GM23338 (cell line): ENCODE measurements at regions not wholly inside any gene's neighbourhood (a gene's known extent, or its start where the extent isn't known, plus 50 kb on each side); places are given as distances from the start of the nearest gene placed in this dataset.

ENCODE experiments used
- ATAC-seq: fragments of 200-7000 bp; cut with Tn5 transposase; 3 replicates; pipeline ENCODE4 v1.9.1; 2020
- DNase-seq: peaks from one replicate; pipeline ENCODE4 v3.0.0-alpha.2; 2015; ENCODE audit warnings: low spot score
- H2AFZ ChIP-seq: fragments of 200-600 bp; sonication (generic); 2 replicates; pipeline ENCODE4 v1.8.0; 2016; ENCODE audit warnings: antibody characterized with exemption, mild to moderate bottlenecking, moderate library complexity
- H3F3A ChIP-seq: fragments of 200-600 bp; sonication (generic); replicated peaks from 2 replicates; pipeline ENCODE4 v1.8.0; 2017; ENCODE audit warnings: antibody characterized with exemption, mixed run types, low read depth
- H3K27ac ChIP-seq: fragments of 200-600 bp; sonication (generic); 2 replicates; pipeline ENCODE4 v1.6.1; 2016; ENCODE audit warnings: low read depth
- H3K27me3 ChIP-seq: fragments of 200-600 bp; sonication (generic); 2 replicates; pipeline ENCODE4 v1.8.0; 2016; ENCODE audit warnings: mild to moderate bottlenecking, mixed run types, moderate library complexity; ENCODE audit not compliant: insufficient read depth
- H3K36me3 ChIP-seq: fragments of 200-600 bp; sonication (generic); 2 replicates; pipeline ENCODE4 v1.8.0; 2016; ENCODE audit warnings: mild to moderate bottlenecking; ENCODE audit not compliant: insufficient read depth
- H3K4me1 ChIP-seq: fragments of 200-600 bp; sonication (generic); 2 replicates; pipeline ENCODE4 v1.8.0; 2016; ENCODE audit warnings: mild to moderate bottlenecking, moderate library complexity; ENCODE audit not compliant: insufficient read depth
- H3K4me2 ChIP-seq: fragments of 200-600 bp; sonication (generic); 2 replicates; pipeline ENCODE4 v1.7.1; 2017; ENCODE audit warnings: mixed run types
- H3K4me3 ChIP-seq: fragments of 200-600 bp; sonication (generic); 2 replicates; pipeline ENCODE4 v1.6.1; 2016; ENCODE audit warnings: mixed run types
- H3K79me2 ChIP-seq: fragments of 200-600 bp; sonication (generic); replicated peaks from 2 replicates; pipeline ENCODE4 v1.8.0; 2017; ENCODE audit warnings: mild to moderate bottlenecking; ENCODE audit not compliant: insufficient read depth
- H3K9me2 ChIP-seq: fragments of 200-600 bp; sonication (generic); 2 replicates; pipeline ENCODE4 v1.8.0; 2017; ENCODE audit not compliant: insufficient read depth
- H4K20me1 ChIP-seq: fragments of 200-600 bp; sonication (generic); replicated peaks from 2 replicates; pipeline ENCODE4 v1.8.0; 2017; ENCODE audit warnings: mild to moderate bottlenecking; ENCODE audit not compliant: insufficient read depth
- H3K27ac Mint-ChIP-seq: 2 replicates; pipeline ENCODE4 v1.8.0; 2020; ENCODE audit warnings: inconsistent platforms, mild to moderate bottlenecking, moderate library complexity, mixed read lengths
- H3K27me3 Mint-ChIP-seq: 3 replicates; pipeline ENCODE4 v1.8.0; 2022; ENCODE audit warnings: low read depth, mild to moderate bottlenecking, moderate library complexity, mixed read lengths, inconsistent platforms; ENCODE audit not compliant: insufficient read depth, poor library complexity
- H3K36me3 Mint-ChIP-seq: 3 replicates; pipeline ENCODE4 v1.8.0; 2021; ENCODE audit warnings: low read depth, mild to moderate bottlenecking, inconsistent platforms, moderate library complexity, mixed read lengths
- H3K4me1 Mint-ChIP-seq: 3 replicates; pipeline ENCODE4 v1.8.0; 2020; ENCODE audit warnings: mild to moderate bottlenecking, inconsistent platforms, mixed read lengths
- H3K4me3 Mint-ChIP-seq: 3 replicates; pipeline ENCODE4 v1.8.0; 2021; ENCODE audit warnings: moderate library complexity, mild to moderate bottlenecking, inconsistent platforms, mixed read lengths
- H3K9me3 Mint-ChIP-seq: 3 replicates; pipeline ENCODE4 v1.8.0; 2020; ENCODE audit warnings: moderate library complexity, mild to moderate bottlenecking, inconsistent platforms, mixed read lengths
- CREB1 ChIP-seq: fragments of 250-450 bp; sonication (Bioruptor Pico); IDR thresholded peaks from 2 replicates; pipeline ENCODE4 v1.5.0; 2020; ENCODE audit warnings: low read depth, mild to moderate bottlenecking, moderate library complexity
- CTCF ChIP-seq, 2 experiments: fragments of 200-600 bp in 1 of 2; sonication (generic) in 1 of 2; conservative IDR thresholded peaks; 2 replicates each; pipeline versions ENCODE4 v1.5.1 to v1.6.1; 2016 to 2017; ENCODE audit warnings: antibody characterized with exemption in 2 of 2, low read depth in 2 of 2, mild to moderate bottlenecking in 2 of 2, moderate library complexity in 1 of 2
- ETS1 ChIP-seq: IDR thresholded peaks from 2 replicates; pipeline ENCODE4 v1.6.1; 2016; ENCODE audit warnings: antibody characterized with exemption
- EZH2 ChIP-seq: fragments of 200-600 bp; sonication (generic); IDR thresholded peaks from one replicate; pipeline ENCODE4 v1.8.0; 2017; ENCODE audit warnings: antibody characterized with exemption, mild to moderate bottlenecking, low read depth; ENCODE audit not compliant: unreplicated experiment
- EZH2phosphoT487 ChIP-seq: fragments of 200-600 bp; sonication (generic); IDR thresholded peaks from one replicate; pipeline ENCODE4 v1.8.1; 2018; ENCODE audit warnings: antibody characterized with exemption; ENCODE audit not compliant: unreplicated experiment
- JUNB ChIP-seq: IDR thresholded peaks from one replicate; pipeline ENCODE4 v1.6.1; 2016; ENCODE audit warnings: antibody characterized with exemption; ENCODE audit not compliant: unreplicated experiment
- NANOG ChIP-seq: IDR thresholded peaks from 2 replicates; pipeline ENCODE4 v1.6.1; 2016; ENCODE audit warnings: antibody characterized with exemption, borderline replicate concordance
- POLR2AphosphoS5 ChIP-seq: IDR thresholded peaks from 2 replicates; pipeline ENCODE4 v1.6.1; 2016; ENCODE audit warnings: antibody characterized with exemption, low read depth
- REST ChIP-seq: IDR thresholded peaks from one replicate; pipeline ENCODE4 v1.6.1; 2018; ENCODE audit warnings: antibody characterized with exemption; ENCODE audit not compliant: unreplicated experiment
- STAT1 ChIP-seq: IDR thresholded peaks from one replicate; pipeline ENCODE4 v1.6.1; 2016; ENCODE audit warnings: antibody characterized with exemption; ENCODE audit not compliant: unreplicated experiment
- ZNF114 ChIP-seq: fragments of 250-450 bp; sonication (Bioruptor Pico); IDR thresholded peaks from 2 replicates; pipeline ENCODE4 v1.5.0; 2020; ENCODE audit warnings: mild to moderate bottlenecking, moderate library complexity
- ZNF331 ChIP-seq: fragments of 250-450 bp; sonication (Bioruptor Pico); IDR thresholded peaks from 2 replicates; pipeline ENCODE4 v1.5.0; 2020; ENCODE audit warnings: low read depth, mild to moderate bottlenecking, moderate library complexity
- ZNF462 ChIP-seq: fragments of 250-450 bp; sonication (Bioruptor Pico); IDR thresholded peaks from 2 replicates; pipeline ENCODE4 v1.5.0; 2020; ENCODE audit warnings: mild to moderate bottlenecking, moderate library complexity

GRCh38 chr21:35942211-35943144, 117.8 kb downstream of the SETD4 start:
- Histone ChIP-seq H3K36me3 (no peaks in the 10 kb centered on the region), H3K79me2 (no peaks in the 10 kb centered on the region), H3F3A (no peaks in the 10 kb centered on the region), H3K27me3 (no peaks in the 10 kb centered on the region), H2AFZ (no peak overlapping the region), H3K9me2 (no peaks in the 10 kb centered on the region), H3K4me2 (no peak overlapping the region), H3K4me3 (no peak overlapping the region), H3K4me1 (no peaks in the 10 kb centered on the region), H3K27ac (no peak overlapping the region), H4K20me1 (no peaks in the 10 kb centered on the region)
- Mint-ChIP-seq H3K27ac (no peak overlapping the region), H3K4me3 (no peak overlapping the region), H3K36me3 (no peaks in the 10 kb centered on the region), H3K9me3 (no peaks in the 10 kb centered on the region; the same call in 2 of the 3 replicates), H3K27me3 (no peaks in the 10 kb centered on the region), H3K4me1 (peaks cover 2% of the 10 kb centered on the region; the same call in 2 of the 3 replicates)
- ATAC-seq (no peak), DNase-seq (no peak)
- TF ChIP-seq ZNF462 (CRISPR knock-in tag): no peak
- no peak for TF ChIP-seq EZH2
- TF ChIP-seq CTCF (conservative IDR thresholded peaks at IDR 0.05; ENCODE audit: low read depth in 2 of 2): no peak
- TF ChIP-seq POLR2AphosphoS5: no peak
- TF ChIP-seq ZNF331 (CRISPR knock-in tag): no peak
- no peak for TF ChIP-seq STAT1
- TF ChIP-seq NANOG: no peak
- no peak for TF ChIP-seq JUNB
- no peak for TF ChIP-seq ZNF114 (CRISPR knock-in tag)
- no peak for TF ChIP-seq EZH2phosphoT487
- no peak for TF ChIP-seq REST
- TF ChIP-seq CREB1 (CRISPR knock-in tag): no peak
- TF ChIP-seq ETS1: no peak
